Adrenal gland (tissue), 9 donors: ENCODE measurements at regions not wholly inside any gene's neighbourhood (a gene's known extent, or its start where the extent isn't known, plus 50 kb on each side); places are given as distances from the start of the nearest gene placed in this dataset.

ENCODE experiments used
- DNase-seq, 7 donors: peaks; one replicate each; pipeline ENCODE4 v3.0.0-alpha.2; 2019 to 2020
- H3K27ac ChIP-seq, 5 donors: fragments of 200-600 bp; sonication (generic) in 4 of 5; 1 replicate in 3 of 5; 2 replicates in 2 of 5; pipeline versions ENCODE4 v1.5.1 to v1.8.0; 2016 to 2020; ENCODE audit warnings: mild to moderate bottlenecking in 1 of 5
- H3K27me3 ChIP-seq: fragments of 200-600 bp; 2 replicates; pipeline ENCODE4 v1.8.0; 2021
- H3K36me3 ChIP-seq, 2 donors: fragments of 200-600 bp; replicated peaks in 1 of 2; 1 replicate in 1 of 2; 2 replicates in 1 of 2; pipeline versions ENCODE4 v1.5.1 to v1.8.0; 2018 to 2022
- H3K4me1 ChIP-seq, 2 donors: fragments of 200-600 bp; replicated peaks in 1 of 2; 1 replicate in 1 of 2; 2 replicates in 1 of 2; pipeline versions ENCODE4 v1.5.1 to v1.8.0; 2018 to 2021
- H3K4me3 ChIP-seq, 4 donors: fragments of 200-600 bp; sonication (generic) in 3 of 4; one replicate each; pipeline ENCODE4 v1.5.1; 2016 to 2018
- H3K9me3 ChIP-seq, 3 donors: fragments of 200-600 bp; sonication (generic) in 1 of 3; replicated peaks in 1 of 3; 1 replicate in 2 of 3; 2 replicates in 1 of 3; pipeline versions ENCODE4 v1.5.1 to v1.8.0; 2016 to 2021
- CTCF ChIP-seq, 6 experiments: fragments of 450-650 bp in 4 of 6; fragments of 200-600 bp in 2 of 6; sonication (generic) in 1 of 6; IDR thresholded peaks; 1 replicate in 5 of 6; 2 replicates in 1 of 6; pipeline versions ENCODE4 v1.5.1 to v1.8.0; 2016 to 2021; ENCODE audit warnings: antibody characterized with exemption in 6 of 6, mild to moderate bottlenecking in 2 of 6, moderate library complexity in 1 of 6
- POLR2A ChIP-seq, 2 donors: fragments of 450-650 bp; IDR thresholded peaks; one replicate each; pipeline ENCODE4 v1.6.1; 2017; ENCODE audit warnings: antibody characterized with exemption in 2 of 2, mild to moderate bottlenecking in 2 of 2, moderate library complexity in 1 of 2
- WGBS, 4 donors: extraction: QIAGEN DNeasy Blood & Tissue Kit in 2 of 4; methylation state at CpG; one replicate each; pipeline versions ENCODE4 v1.1.5 to v1.1.7; 2013 to 2017; 5-methylcytosine and 5-hydroxymethylcytosine counted together
- intact Hi-C, 2 donors: fragments of 100-400 bp; cut with DNase I; formaldehyde crosslinking; loops; one replicate each; pipeline versions ENCODE4 v1.14.1 to v1.15.0; 2022 to 2023
- donor health status: healthy with polysubstance abuse.
- donor health status: Bipolar disorder and iron deficiency.
- donor health status: DM: yes; HTN: yes; CAD: no.
- donor health status: DM: no; HTN: no; CAD: no.
- donor health status: DM: no; HTN: no; CAD: no.

GRCh38 chr1:221897321-221897721 lies 155.4 kb upstream of the DUSP10 start:
- H3K4me3 ChIP-seq, result no peak overlapping the region
- no peak for TF ChIP-seq CTCF (IDR thresholded peaks at IDR 0.05)
- no peak for TF ChIP-seq POLR2A (IDR thresholded peaks at IDR 0.05)
- H3K9me3 ChIP-seq, result no peaks in the 10 kb centered on the region
- H3K27me3 ChIP-seq, result no peaks in the 10 kb centered on the region
- no peak overlapping the region for H3K27ac ChIP-seq
- intact Hi-C loops, result no loop called here
- no peaks in the 10 kb centered on the region for H3K36me3 ChIP-seq
- WGBS, 4 donors, result 30 to 41% (median 33%) methylated on average over 3 of the region's 3 CpGs
- H3K4me1 ChIP-seq, result no peaks in the 10 kb centered on the region
- no peak for DNase-seq

- H3K9me3 ChIP-seq, result no peaks in the 10 kb centered on the region
- TF ChIP-seq POLR2A (IDR thresholded peaks at IDR 0.05) (no peak), CTCF (IDR thresholded peaks at IDR 0.05) (no peak)
- intact Hi-C loops, result no loop called here
- no peak for DNase-seq
- WGBS, 4 donors, result 67 to 95% (median 84%) methylated on average over 1 of the region's 1 CpG
- H3K4me1 ChIP-seq, result no peaks in the 10 kb centered on the region
- H3K27me3 ChIP-seq, result no peaks in the 10 kb centered on the region
- H3K36me3 ChIP-seq, result no peaks in the 10 kb centered on the region
- H3K4me3 ChIP-seq, result no peak overlapping the region
- peak overlapping the region in 2 of 5 donors; percentile 18 to 57 for H3K27ac ChIP-seq
Observed at GRCh38 chr1:221892301-221892830, 150.5 kb upstream of the DUSP10 start.

- Histone ChIP-seq H3K36me3 (no peaks in the 10 kb centered on the region), H3K4me3 (no peak overlapping the region), H3K27me3 (no peaks in the 10 kb centered on the region), H3K27ac (peak overlapping the region in 2 of 5 donors; percentile 18 to 58), H3K4me1 (no peaks in the 10 kb centered on the region), H3K9me3 (no peaks in the 10 kb centered on the region)
- intact Hi-C loops, result no loop called here
- TF ChIP-seq POLR2A (IDR thresholded peaks at IDR 0.05) (no peak), CTCF (IDR thresholded peaks at IDR 0.05) (no peak)
- peak in 3 of 7 donors; percentile 9 to 60 (median 36) for DNase-seq
- WGBS, 4 donors, result 22 to 52% (median 46%) methylated on average over 1 of the region's 1 CpG
Observed at GRCh38 chr1:221891708-221892107, 149.8 kb upstream of the DUSP10 start.

- no peaks in the 10 kb centered on the region for H3K36me3 ChIP-seq
- 77 to 85% (median 83%) methylated on average over 5 of the region's 5 CpGs for WGBS, 4 donors
- intact Hi-C loops, result loop anchor here in 1 of 2 donors (10.0 kb wide), 1 partner anchor 144 kb away; the partner anchor contains the start of gene DUSP10
Observed at GRCh38 chr1:221888801-221889200, 146.9 kb upstream of the DUSP10 start.

More at GRCh38 chr1:221888801-221889200, 146.9 kb upstream of the DUSP10 start:
- Histone ChIP-seq H3K4me3 (no peak overlapping the region), H3K27me3 (no peaks in the 10 kb centered on the region), H3K4me1 (no peaks in the 10 kb centered on the region), H3K27ac (no peak overlapping the region), H3K9me3 (no peaks in the 10 kb centered on the region)
- TF ChIP-seq CTCF (IDR thresholded peaks at IDR 0.05) (no peak), POLR2A (IDR thresholded peaks at IDR 0.05) (no peak)
- no peak for DNase-seq
